ENCODE measurements at regions not wholly inside any gene's neighbourhood (a gene's known extent, or its start where the extent isn't known, plus 50 kb on each side); places are given as distances from the start of the nearest gene placed in this dataset.

DNA sequence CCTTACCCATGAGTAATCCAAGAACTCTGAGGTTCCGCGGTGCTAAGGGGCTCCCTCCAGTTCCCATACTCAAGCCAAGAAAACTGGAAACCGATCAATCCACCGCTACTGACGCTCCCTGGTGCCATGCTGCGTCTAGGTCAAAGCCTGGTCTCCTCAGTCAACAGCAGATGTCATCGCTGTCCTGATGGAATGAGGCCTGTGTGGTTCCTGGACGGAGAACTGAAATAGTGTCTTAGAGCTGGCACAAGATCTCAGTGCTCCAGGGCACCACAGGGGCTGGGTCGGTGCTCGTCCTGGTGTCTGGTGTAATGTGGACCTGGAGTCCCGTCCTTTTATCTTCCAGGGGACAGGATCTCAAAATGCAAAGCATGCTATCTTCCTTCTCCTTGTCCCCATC, 373.9 kb upstream of the CFAP20DC start (continued):
- TF ChIP-seq, protein P1, sequence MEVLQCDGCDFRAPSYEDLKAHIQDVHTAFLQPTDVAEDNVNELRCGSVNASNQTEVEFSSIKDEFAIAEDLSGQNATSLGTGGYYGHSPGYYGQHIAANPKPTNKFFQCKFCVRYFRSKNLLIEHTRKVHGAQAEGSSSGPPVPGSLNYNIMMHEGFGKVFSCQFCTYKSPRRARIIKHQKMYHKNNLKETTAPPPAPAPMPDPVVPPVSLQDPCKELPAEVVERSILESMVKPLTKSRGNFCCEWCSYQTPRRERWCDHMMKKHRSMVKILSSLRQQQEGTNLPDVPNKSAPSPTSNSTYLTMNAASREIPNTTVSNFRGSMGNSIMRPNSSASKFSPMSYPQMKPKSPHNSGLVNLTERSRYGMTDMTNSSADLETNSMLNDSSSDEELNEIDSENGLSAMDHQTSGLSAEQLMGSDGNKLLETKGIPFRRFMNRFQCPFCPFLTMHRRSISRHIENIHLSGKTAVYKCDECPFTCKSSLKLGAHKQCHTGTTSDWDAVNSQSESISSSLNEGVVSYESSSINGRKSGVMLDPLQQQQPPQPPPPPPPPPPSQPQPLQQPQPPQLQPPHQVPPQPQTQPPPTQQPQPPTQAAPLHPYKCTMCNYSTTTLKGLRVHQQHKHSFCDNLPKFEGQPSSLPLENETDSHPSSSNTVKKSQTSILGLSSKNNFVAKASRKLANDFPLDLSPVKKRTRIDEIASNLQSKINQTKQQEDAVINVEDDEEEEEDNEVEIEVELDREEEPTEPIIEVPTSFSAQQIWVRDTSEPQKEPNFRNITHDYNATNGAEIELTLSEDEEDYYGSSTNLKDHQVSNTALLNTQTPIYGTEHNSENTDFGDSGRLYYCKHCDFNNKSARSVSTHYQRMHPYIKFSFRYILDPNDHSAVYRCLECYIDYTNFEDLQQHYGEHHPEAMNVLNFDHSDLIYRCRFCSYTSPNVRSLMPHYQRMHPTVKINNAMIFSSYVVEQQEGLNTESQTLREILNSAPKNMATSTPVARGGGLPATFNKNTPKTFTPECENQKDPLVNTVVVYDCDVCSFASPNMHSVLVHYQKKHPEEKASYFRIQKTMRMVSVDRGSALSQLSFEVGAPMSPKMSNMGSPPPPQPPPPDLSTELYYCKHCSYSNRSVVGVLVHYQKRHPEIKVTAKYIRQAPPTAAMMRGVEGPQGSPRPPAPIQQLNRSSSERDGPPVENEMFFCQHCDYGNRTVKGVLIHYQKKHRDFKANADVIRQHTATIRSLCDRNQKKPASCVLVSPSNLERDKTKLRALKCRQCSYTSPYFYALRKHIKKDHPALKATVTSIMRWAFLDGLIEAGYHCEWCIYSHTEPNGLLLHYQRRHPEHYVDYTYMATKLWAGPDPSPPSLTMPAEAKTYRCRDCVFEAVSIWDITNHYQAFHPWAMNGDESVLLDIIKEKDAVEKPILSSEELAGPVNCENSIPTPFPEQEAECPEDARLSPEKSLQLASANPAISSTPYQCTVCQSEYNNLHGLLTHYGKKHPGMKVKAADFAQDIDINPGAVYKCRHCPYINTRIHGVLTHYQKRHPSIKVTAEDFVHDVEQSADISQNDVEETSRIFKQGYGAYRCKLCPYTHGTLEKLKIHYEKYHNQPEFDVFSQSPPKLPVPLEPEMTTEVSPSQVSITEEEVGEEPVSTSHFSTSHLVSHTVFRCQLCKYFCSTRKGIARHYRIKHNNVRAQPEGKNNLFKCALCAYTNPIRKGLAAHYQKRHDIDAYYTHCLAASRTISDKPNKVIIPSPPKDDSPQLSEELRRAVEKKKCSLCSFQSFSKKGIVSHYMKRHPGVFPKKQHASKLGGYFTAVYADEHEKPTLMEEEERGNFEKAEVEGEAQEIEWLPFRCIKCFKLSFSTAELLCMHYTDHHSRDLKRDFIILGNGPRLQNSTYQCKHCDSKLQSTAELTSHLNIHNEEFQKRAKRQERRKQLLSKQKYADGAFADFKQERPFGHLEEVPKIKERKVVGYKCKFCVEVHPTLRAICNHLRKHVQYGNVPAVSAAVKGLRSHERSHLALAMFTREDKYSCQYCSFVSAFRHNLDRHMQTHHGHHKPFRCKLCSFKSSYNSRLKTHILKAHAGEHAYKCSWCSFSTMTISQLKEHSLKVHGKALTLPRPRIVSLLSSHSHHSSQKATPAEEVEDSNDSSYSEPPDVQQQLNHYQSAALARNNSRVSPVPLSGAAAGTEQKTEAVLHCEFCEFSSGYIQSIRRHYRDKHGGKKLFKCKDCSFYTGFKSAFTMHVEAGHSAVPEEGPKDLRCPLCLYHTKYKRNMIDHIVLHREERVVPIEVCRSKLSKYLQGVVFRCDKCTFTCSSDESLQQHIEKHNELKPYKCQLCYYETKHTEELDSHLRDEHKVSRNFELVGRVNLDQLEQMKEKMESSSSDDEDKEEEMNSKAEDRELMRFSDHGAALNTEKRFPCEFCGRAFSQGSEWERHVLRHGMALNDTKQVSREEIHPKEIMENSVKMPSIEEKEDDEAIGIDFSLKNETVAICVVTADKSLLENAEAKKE (CRISPR knock-in tag; IDR thresholded peaks at IDR 0.05): no peak

DNA sequence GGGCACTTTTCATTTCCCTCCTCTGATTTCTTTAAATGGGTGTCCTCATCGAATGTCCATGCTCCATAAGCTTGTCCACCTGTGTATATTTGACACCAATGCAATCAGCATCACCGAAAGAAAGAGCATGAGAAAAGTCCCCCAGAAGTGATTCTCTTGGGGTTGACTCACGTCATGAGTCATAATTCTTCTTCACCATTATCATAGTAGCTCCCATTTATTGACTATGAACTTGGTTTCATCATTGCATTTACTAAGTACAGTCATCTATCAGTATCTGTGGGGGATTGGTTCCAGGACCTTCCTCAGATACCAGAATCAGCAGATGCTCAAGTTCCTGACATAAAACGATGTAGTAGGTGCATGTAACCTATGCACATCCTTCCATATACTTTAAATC, 372.5 kb upstream of the CFAP20DC start:
- Mint-ChIP-seq H3K36me3 (ENCODE audit: low read depth) (no peaks in the 10 kb centered on the region), H3K9me3 (no peaks in the 10 kb centered on the region), H3K4me1 (no peaks in the 10 kb centered on the region), H3K27ac (no peak overlapping the region), H3K27me3 (ENCODE audit: insufficient read depth, low read depth, poor library complexity) (no peaks in the 10 kb centered on the region), H3K4me3 (no peak overlapping the region)
- H2AFZ ChIP-seq: no peak overlapping the region
- no peak for DNase-seq (ENCODE audit: low spot score)
- H3F3A ChIP-seq (replicated peaks; ENCODE audit: low read depth): no peaks in the 10 kb centered on the region
- H3K27ac ChIP-seq (ENCODE audit: low read depth): no peak overlapping the region
- no peaks in the 10 kb centered on the region for H4K20me1 ChIP-seq (replicated peaks; ENCODE audit: insufficient read depth)
- no peaks in the 10 kb centered on the region; the same call in 1 of the 2 replicates for H3K9me2 ChIP-seq (ENCODE audit: insufficient read depth)
- no peaks in the 10 kb centered on the region for H3K27me3 ChIP-seq (ENCODE audit: insufficient read depth)
- H3K79me2 ChIP-seq (replicated peaks; ENCODE audit: insufficient read depth): no peaks in the 10 kb centered on the region
- H3K4me3 ChIP-seq: no peak overlapping the region
- H3K4me2 ChIP-seq: no peak overlapping the region
- no peak for ATAC-seq
- no peaks in the 10 kb centered on the region for H3K36me3 ChIP-seq (ENCODE audit: insufficient read depth)
- no peaks in the 10 kb centered on the region for H3K4me1 ChIP-seq (ENCODE audit: insufficient read depth)
- TF ChIP-seq POLR2AphosphoS5 (IDR thresholded peaks at IDR 0.05; ENCODE audit: low read depth): no peak
- TF ChIP-seq CREB1 (CRISPR knock-in tag; IDR thresholded peaks at IDR 0.05; ENCODE audit: low read depth): no peak
- TF ChIP-seq, protein P1 (CRISPR knock-in tag; IDR thresholded peaks at IDR 0.05): no peak
- TF ChIP-seq JUNB (IDR thresholded peaks at IDR 0.05; ENCODE audit: unreplicated experiment): no peak
- TF ChIP-seq, protein P2, sequence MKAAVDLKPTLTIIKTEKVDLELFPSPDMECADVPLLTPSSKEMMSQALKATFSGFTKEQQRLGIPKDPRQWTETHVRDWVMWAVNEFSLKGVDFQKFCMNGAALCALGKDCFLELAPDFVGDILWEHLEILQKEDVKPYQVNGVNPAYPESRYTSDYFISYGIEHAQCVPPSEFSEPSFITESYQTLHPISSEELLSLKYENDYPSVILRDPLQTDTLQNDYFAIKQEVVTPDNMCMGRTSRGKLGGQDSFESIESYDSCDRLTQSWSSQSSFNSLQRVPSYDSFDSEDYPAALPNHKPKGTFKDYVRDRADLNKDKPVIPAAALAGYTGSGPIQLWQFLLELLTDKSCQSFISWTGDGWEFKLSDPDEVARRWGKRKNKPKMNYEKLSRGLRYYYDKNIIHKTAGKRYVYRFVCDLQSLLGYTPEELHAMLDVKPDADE (IDR thresholded peaks at IDR 0.05): no peak
- TF ChIP-seq ZNF114 (CRISPR knock-in tag; IDR thresholded peaks at IDR 0.05): no peak
- no peak for TF ChIP-seq STAT1 (IDR thresholded peaks at IDR 0.05; ENCODE audit: unreplicated experiment)
- TF ChIP-seq EZH2phosphoT487 (IDR thresholded peaks at IDR 0.05; ENCODE audit: unreplicated experiment): no peak
- TF ChIP-seq ZNF331 (CRISPR knock-in tag; IDR thresholded peaks at IDR 0.05; ENCODE audit: low read depth): no peak
